HG03575 (cell line): ENCODE measurements at regions not wholly inside any gene's neighbourhood (a gene's known extent, or its start where the extent isn't known, plus 50 kb on each side); places are given as distances from the start of the nearest gene placed in this dataset.
"Not testable (repeated sequence)": the region's sequence is repeated elsewhere in the genome, so short reads cannot be mapped to it uniquely, and the experiment has no call there.

Experiments used
- ATAC-seq: cut with Tn5 transposase; IDR thresholded peaks from one replicate; pipeline ENCODE4 v1.9.1; 2021; ENCODE audit not compliant: unreplicated experiment, insufficient number of reproducible peaks, low FRiP score; ENCODE audit errors: extremely low read depth

DNA sequence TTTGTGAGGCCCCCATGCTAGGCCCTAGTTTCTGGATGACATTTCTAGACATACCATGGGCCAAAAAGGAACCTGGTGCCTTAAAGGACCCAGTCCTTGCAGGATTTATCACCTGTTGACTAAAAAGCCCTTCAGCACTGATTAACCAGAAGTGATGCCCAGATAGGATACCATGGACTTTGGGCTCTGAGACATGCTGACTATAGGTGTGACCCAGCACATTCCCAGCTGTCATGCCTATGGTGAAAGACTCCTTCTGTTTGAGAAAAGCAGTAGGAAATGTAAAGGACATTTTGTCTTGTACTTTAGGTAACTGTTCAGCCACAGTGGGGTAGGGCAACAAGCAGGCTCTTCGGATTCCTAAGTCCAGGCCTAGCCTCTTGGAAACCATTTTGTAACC, 724.2 kb downstream of the CD109 start:
- ATAC-seq: no peak

DNA sequence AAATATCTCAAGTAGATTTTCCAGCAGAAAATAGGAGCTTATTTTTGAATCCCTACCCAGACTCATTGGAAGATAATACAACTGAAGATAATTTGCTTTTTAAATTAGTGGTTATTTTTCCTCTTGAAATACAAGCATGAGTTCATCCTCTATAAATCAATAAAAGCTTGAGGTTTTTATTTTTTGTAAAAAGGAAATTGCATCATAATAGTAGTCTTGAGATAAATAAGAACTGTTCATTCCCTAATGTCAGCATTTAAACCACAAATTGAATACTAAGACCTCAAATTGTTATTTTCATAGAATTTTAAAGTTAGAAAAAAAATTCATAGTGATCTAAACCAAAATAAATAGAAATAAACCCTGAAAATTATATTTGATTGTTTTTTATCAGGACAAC, 719.1 kb downstream of the CD109 start:
- ATAC-seq: no peak

DNA sequence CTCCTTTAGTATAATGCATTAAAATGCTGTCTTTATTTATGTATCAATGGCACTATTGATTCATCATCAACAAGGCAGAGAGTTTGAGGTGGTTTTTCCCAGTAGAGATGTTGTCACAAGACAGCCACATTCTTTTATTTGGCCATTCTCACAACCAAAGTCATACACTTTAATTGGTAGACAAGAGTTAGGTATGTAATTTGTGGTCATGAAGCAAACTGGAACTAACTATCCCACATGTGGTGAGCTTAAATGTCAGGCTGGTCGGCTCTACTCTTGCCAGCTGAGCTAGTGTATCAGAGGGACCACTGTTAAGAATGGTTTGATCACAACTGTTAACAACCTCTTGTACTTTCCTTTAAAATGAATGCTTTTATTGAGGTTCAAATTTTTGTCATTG, 714.6 kb downstream of the CD109 start:
- ATAC-seq: no peak

DNA sequence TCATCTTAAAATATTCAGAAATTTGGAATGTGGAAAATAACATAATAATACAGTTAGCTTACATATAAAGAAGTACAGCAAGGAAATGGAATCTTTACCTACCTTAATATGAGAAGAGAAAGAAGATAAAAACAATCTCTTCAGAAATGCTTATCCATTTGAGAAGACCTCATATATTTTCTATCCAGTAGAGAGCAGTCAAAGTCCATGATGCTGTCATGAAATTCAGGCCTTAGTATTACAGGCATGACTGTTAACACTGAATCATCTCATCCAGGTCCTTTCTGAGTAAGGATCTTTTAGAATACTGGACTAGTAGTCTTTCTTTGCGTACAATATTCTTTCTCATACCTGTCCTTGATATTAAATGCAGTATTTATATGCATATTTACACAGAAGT, 713.4 kb downstream of the CD109 start:
- no peak for ATAC-seq

DNA sequence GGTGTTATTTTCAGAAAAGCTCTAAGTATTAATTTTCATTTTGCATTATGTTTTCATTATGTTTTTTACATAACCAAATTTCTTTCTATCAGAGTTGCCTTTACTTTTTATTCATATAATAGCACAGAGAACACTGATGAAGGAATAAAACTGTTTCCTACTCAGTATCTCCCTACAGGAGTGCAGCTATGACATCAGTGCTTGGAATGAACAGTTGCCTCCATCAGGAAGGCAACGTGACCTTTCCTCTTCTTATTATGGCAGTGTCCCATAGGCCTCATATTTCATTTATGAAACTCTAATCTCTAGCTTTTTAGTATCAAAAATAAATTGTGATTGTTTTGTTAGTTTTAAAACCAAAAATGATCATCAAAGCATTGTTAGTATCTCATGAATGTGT, 712.8 kb downstream of the CD109 start:
- no peak for ATAC-seq

DNA sequence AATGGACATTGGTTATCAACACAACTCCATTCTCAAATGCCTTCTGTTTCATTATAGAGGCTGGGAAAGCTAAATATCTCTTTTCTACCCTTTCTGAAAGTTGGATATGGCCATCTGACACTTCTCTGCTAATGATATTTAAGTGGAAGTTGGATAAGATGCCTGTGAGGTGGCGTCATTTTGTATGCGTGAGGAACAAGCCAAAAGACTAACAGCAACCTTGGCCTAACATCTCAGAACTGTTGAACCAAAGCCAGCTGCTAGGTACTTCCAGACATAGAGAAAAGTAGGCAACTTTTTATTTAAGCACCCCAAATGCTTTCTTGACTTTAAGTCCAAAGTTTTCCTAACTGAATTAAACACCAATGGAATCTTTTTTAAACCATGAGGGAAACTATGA, 708.4 kb downstream of the CD109 start:
- ATAC-seq: no peak

DNA sequence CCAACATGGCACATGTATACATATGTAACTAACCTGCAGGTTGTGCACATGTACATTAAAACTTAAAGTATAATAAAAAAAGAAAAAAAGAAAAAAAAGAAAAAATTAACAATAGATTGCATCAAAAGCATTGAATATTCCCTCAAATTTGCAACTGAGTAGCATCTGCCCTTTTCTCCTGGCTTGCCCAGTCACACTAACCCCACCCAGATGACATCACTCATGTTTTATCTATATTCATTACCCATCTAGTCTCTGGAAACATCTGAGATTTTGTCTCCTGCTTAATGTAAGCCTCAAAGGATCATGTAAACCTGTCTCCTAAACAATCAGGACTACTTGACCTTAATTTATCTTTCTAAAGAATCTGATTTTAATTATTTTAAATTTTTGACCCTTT, 706.8 kb downstream of the CD109 start:
- no peak for ATAC-seq

DNA sequence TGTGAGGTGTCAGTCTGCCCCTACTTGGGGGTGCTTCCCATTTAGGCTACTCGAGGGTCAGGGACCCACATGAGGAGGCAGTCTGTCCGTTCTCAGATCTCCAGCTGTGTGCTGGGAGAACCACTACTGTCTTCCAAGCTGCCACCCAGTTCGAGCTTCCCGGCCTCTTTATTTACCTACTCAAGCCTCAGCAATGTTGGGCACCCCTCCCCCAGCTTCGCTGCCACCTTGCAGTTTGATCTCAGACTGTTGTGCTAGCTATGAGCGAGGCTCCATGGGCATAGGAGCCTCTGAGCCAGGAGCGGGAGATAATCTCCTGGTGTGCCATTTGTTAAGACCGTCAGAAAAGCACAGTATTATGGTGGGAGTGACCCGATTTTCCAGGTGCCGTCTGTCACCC, 682.4 kb downstream of the CD109 start:
- ATAC-seq: not testable (repeated sequence)

DNA sequence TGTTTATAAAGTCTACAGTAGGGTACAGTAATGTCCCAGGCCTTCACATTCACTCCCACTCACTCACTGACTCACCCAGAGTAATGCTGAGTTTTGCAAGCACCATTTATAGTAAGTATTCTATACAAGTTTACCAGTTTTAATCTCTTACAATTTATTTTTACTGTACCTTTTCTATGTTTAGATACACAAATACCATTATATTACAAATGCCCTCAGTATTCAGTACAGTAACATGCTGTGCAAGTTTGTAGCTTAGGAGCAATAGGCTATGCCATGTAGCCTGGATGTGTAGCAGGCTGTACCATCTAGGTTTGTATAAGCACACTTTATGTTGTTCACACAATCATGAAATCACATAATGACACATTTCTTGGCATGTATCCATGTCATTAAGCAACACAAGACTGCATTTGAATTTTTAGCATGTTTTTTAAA, 673.6 kb downstream of the CD109 start:
- ATAC-seq: no peak

DNA sequence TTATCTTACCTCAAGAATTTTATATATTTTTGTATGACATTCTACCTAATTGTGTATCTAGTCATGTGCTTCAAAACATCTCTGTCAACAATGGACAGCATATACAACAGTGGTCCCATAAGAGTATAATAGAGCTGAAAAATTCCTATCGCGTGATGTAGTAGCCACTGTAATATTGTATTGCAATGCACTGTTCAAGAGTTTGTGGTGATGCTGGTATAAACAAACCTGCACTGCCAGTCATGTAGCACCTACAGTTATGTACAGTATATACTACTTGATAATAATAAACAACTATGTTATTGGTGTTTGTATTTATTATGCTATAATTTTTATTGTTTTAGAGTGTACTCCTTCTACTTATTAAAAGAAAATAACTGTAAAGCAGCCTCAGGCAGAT, 672.7 kb downstream of the CD109 start:
- no peak for ATAC-seq

DNA sequence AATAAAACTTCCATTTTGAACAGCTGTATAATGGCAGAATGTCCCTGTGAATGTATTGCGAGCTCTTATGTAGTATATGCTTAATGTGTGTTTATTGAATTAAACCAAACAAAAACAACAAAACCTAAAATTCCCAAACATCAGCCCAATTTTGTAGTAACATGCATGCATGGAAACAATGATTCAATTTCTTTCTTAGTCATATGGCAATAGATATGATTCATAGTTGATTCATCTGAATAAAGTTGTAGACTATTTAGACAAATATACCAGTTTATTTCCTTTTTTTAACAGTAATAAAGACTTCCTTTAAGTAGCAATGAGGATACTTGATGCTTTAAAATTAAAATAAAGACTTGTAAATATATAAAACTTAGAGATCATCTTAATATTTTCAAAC, 670.6 kb downstream of the CD109 start:
- no peak for ATAC-seq

DNA sequence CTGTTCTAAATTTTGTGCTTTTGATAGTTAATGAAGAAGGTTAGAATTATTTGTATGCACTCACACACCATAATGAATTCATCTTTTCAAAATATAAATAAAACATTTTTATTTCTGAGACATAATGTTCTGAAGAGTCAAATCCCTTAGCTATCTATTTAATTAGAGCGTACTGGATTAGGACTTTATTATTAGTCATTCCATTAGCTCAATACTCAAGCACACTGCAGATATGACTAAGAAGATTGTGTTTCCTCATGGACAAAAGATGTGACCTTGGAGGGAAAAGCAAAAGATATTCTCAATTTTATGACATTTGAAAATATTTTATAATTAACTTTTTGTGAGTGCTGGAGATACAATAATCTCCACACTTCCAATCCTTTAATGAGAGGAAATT, 666.4 kb downstream of the CD109 start:
- ATAC-seq: no peak

DNA sequence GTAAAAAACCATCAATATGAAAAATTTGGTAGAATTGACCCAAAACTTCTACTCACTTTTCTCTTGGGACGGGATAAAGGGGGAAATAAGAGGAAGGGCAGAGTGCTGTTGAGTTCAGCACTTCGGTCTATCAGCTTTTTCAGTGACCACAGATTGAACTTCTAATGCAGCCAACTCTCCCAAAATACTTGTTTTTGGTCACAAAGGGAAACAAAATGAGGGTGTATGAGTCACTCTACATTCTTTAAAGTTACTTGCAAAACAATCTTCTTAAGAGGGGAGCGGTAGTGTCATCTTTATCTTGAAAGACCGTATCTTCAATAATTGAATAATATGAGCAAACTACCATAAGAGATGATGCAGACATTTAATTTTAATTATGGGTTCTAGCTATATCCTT, 661.3 kb downstream of the CD109 start:
- no peak for ATAC-seq

DNA sequence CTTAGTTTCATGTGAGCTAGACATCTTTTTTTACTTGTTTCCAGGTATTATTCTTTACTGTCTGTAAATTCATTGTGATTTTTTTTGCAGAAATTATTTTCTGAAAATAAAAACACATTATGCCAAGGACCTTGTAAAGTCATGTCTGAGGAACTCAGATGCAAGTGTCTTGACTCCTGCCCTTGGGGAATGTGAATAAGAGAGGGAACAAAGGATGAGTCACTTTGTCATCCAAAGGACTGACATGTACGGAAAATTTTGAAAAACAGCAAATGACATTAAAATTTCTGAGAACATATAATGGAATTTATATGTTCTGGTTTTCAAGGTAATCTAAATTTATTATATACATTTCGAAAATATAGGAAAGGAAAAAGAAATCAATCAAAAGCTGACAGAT, 660.4 kb downstream of the CD109 start:
- ATAC-seq: no peak

DNA sequence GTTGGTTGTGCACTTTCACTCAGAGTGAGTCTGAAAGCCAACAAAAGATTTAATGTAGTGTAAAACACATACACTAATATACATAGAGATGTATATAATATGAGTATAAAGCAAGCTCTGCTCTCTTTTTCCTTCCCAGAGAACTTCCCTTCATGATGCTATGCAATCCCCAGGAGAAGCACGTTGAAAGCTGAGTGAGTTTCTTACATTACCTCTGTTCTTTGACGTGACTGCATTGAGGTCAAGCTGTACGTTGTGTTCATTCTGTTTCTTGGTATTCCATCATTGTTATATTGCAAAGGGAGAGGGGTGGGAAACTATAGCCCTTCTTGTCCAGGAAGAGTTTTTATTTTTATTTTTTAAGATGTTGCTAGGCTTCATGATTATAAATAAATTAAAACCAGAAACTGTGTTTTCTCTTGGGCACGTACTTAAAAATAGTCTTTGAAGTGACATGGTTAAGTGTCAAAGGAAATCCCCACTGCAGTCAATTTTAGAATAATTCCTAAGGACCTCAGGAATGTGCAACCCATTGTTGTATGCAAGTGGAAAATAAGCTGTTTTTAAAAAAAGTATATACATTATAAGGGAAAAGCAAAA, 651.0 kb downstream of the CD109 start:
- ATAC-seq: no peak

DNA sequence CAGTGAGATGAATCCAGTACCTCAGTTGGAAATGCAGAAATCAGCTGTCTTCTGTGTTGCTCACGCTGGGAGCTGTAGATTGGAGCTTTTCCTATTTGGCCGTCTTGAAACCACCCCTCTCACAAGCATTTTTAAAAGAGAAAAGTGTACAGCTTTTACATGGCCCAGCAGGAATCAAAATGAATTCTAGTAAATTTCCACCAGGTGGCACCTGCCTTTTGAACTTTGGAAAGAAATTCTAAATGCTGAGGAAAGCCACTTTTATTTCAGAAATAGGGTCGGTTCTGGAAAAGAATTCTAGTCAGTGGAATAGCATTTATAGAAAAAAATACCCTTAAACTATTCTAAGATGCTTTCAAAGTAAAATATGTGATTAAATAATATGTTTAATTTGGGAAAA, 647.8 kb downstream of the CD109 start:
- no peak for ATAC-seq

DNA sequence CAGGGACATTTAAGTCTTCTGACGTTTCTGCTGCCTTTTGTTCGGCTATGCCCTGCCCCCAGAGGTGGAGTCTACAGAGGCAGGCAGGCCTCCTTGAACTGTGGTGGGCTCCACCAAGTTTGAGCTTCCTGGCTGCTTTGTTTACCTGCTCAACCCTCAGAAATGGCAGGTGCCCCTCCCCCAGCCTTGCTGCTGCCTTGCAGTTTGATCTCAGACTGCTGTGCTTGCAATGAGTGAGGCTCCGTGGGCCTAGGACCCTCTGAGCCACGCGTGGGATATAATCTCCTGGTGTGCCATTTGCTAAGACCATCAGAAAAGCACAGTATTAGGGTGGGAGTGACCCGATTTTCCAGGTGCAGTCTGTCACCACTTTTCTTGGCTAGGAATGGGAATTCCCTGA, 647.3 kb downstream of the CD109 start:
- ATAC-seq: not testable (repeated sequence)

DNA sequence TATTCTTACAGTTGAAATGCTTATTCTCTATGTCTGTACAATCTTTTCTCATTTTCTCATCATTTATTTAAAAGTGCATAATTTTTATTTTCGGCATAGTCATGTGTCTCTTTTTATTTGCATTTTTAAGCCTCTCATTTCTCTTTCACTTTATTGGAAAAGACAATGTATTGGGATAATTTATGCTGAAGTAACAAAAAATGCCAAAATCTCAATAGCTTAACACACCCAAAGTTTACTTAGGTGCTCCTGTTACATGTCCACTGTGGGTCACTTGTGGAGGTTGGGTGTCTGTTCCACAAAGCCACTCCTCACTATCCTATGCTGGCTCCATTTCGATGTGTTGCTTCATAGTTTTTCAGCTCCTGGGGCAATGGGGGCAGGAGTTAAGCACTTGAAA, 638.7 kb downstream of the CD109 start:
- ATAC-seq: no peak

DNA sequence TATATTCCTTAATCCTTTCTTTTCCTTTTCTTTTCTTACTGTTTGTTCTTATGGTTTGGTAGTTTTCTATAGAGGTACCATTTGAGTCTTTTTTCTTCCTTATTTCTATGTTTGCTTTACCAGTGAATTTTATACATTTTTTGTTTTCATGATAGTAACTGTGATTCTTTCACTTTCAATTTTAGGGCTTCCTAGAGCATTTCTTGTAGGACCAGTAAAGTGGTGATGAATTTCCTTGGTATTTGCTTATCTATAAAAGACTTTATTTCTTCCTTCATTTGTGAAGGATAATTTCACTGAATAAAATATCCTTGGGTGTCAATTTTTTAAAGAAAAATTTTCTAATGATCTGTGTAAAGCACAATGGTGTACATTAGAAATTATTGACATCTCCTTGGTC, 637.4 kb downstream of the CD109 start:
- no peak for ATAC-seq

DNA sequence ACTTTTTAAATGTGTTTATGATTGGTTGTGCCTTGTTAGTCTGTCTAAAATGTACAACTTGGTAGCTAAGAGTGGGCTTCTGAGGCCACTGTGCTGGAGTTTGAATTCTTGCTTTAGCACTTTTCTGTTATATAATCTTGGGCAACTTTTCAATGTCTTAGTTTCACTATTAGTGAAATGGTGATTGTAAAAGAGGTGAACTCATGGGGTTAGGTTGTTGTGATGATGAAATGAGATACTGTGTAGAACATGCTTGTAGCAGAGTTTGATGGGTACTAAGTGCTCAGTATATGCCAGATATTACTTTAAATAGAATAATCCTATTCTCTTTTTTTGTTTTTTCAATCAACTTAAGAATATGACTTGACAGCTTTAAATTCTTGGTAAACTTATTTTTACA, 624.7 kb downstream of the CD109 start:
- no peak for ATAC-seq

DNA sequence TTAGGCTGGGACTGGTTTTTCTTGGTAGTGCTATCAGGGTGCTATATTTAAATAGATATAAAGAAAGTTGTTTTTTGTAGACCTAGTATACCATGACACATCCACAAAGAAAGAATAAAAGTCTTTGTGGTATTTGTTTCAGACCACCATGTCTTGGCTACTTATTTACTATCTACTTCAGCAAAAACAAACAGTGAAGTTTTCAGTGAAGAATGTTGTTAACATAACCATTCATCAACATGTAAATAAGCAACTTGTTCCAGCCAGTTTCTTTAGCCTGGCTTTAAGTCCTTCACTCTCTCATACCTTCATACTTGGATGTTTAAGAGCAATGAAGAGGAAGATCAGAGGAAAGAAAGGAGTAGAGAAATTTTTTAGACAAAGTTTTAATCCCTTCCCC, 624.1 kb downstream of the CD109 start:
- no peak for ATAC-seq

DNA sequence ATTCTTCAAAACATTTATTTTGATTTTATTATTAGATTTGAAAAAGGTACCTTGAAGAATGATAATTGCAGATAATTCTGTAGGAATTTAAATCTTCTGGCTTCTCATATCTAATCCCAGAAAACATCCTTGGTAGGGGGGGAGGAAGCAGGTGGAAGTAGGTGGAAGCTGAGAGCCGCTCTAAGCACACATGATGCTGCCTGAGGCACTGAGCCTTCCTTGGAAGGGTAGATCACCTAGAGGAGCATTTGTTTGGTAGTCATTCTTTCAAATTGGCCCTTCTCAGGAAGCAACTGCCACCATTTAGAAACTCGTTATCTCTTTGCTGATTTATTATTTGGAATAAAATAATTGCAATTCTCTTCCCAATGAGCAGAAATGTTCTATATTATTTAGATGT, 623.3 kb downstream of the CD109 start:
- ATAC-seq: no peak
